22Rv1 (cell line): ENCODE measurements at regions not wholly inside any gene's neighbourhood (a gene's known extent, or its start where the extent isn't known, plus 50 kb on each side); places are given as distances from the start of the nearest gene placed in this dataset.
"Not testable (repeated sequence)": the region's sequence is repeated elsewhere in the genome, so short reads cannot be mapped to it uniquely, and the experiment has no call there.

Experiments used
- H3K27ac ChIP-seq: fragments of 450-650 bp; 2 replicates; pipeline ENCODE4 v1.5.1; 2017
- CTCF ChIP-seq: fragments of 450-650 bp; IDR thresholded peaks from 2 replicates; pipeline ENCODE4 v1.5.1; 2017; ENCODE audit warnings: mild to moderate bottlenecking
- ZFX ChIP-seq: fragments of 450-650 bp; IDR thresholded peaks from 2 replicates; pipeline ENCODE4 v1.6.1; 2017; ENCODE audit warnings: antibody characterized with exemption, borderline replicate concordance

GRCh38 chr4:69344786-69345185, 64.5 kb downstream of the UGT2B28 start:
- H3K27ac ChIP-seq = not testable (repeated sequence)

GRCh38 chr4:69348746-69349145, 68.5 kb downstream of the UGT2B28 start:
- not testable (repeated sequence) for H3K27ac ChIP-seq

GRCh38 chr4:69360271-69360670, 80.0 kb downstream of the UGT2B28 start:
- H3K27ac ChIP-seq = no peak overlapping the region
- TF ChIP-seq CTCF (no peak), ZFX (no peak)

GRCh38 chr4:69360768-69361167, 80.5 kb downstream of the UGT2B28 start:
- H3K27ac ChIP-seq = not testable (repeated sequence)

- no peak overlapping the region for H3K27ac ChIP-seq
- TF ChIP-seq CTCF (no peak), ZFX (no peak)
These were observed 82.1 kb downstream of the UGT2B28 start for GRCh38 chr4:69362351-69362750.

GRCh38 chr4:69367664-69368063, 87.4 kb downstream of the UGT2B28 start:
- H3K27ac ChIP-seq = not testable (repeated sequence)

GRCh38 chr4:69376450-69376849, 96.2 kb downstream of the UGT2B28 start:
- H3K27ac ChIP-seq = no peak overlapping the region
- no peak for TF ChIP-seq CTCF
- no peak for TF ChIP-seq ZFX

- TF ChIP-seq CTCF = no peak
- no peak overlapping the region for H3K27ac ChIP-seq
These were observed 97.3 kb downstream of the UGT2B28 start for GRCh38 chr4:69377562-69377961.

GRCh38 chr4:69383281-69383680, 103.0 kb downstream of the UGT2B28 start:
- no peak overlapping the region for H3K27ac ChIP-seq
- no peak for TF ChIP-seq CTCF
- TF ChIP-seq ZFX = no peak

- H3K27ac ChIP-seq = peak overlapping the region; percentile 60
These were observed 106.6 kb downstream of the UGT2B4 start for GRCh38 chr4:69389111-69389510.

- no peak for TF ChIP-seq CTCF
- TF ChIP-seq ZFX = no peak
- H3K27ac ChIP-seq = no peak overlapping the region
These were observed 87.3 kb downstream of the UGT2B4 start for GRCh38 chr4:69408451-69408850.

- H3K27ac ChIP-seq = not testable (repeated sequence)
These were observed 83.7 kb downstream of the UGT2B4 start for GRCh38 chr4:69411981-69412380.

GRCh38 chr4:69424722-69425121, 71.0 kb downstream of the UGT2B4 start:
- H3K27ac ChIP-seq = not testable (repeated sequence)
